B cell (primary cell): ENCODE measurements at regions not wholly inside any gene's neighbourhood (a gene's known extent, or its start where the extent isn't known, plus 50 kb on each side); places are given as distances from the start of the nearest gene placed in this dataset.

Experiments
- ATAC-seq: fragments of 200-7000 bp; cut with Tn5 transposase; one replicate; pipeline ENCODE4 v1.10.0; 2021; ENCODE audit warnings: low read depth, mild to moderate bottlenecking, moderate number of reproducible peaks, moderate library complexity
- CTCF ChIA-PET: fragments of 350-600 bp; sonication (Branson Sonifier 250); formaldehyde crosslinking; loops from one replicate; lab custom pipeline; 2021; ENCODE audit warnings: antibody characterized with exemption, inconsistent platforms; lab: Charles Lee
- POLR2A ChIA-PET: fragments of 350-600 bp; sonication (Branson Sonifier 250); formaldehyde crosslinking; loops from one replicate; lab custom pipeline; 2021; ENCODE audit warnings: antibody characterized with exemption; lab: Charles Lee
- DNase-seq: peaks from one replicate; pipeline ENCODE4 v3.0.0; 2013
- H2AFZ ChIP-seq: 2 replicates; pipeline ENCODE4 v1.6.1; 2012; ENCODE audit warnings: mild to moderate bottlenecking, low read depth, low read length; ENCODE audit not compliant: insufficient read depth, poor library complexity, severe bottlenecking
- H3K27ac ChIP-seq, 2 donors: 1 replicate in 1 of 2; 2 replicates in 1 of 2; pipeline ENCODE4 v1.5.1; 2012 to 2013; ENCODE audit warnings: low read length in 2 of 2, mild to moderate bottlenecking in 2 of 2, moderate library complexity in 1 of 2
- H3K27me3 ChIP-seq, 4 experiments: fragments of 200-600 bp in 1 of 4; sonication (generic) in 1 of 4; replicated peaks in 1 of 4; 1 replicate in 2 of 4; 2 replicates in 2 of 4; pipeline versions ENCODE4 v1.6.1 to v1.7.0; 2013 to 2016; ENCODE audit warnings: low read length in 3 of 4, mild to moderate bottlenecking in 2 of 4, mixed read lengths in 1 of 4, moderate library complexity in 1 of 4; ENCODE audit not compliant: insufficient read depth in 4 of 4, control insufficient read depth in 3 of 4; ENCODE audit errors: control extremely low read depth in 1 of 4
- H3K36me3 ChIP-seq, 2 experiments: replicated peaks in 1 of 2; 1 replicate in 1 of 2; 2 replicates in 1 of 2; pipeline versions ENCODE4 v1.6.1 to v1.7.1; 2013; ENCODE audit warnings: low read length in 1 of 2; ENCODE audit not compliant: insufficient read depth in 2 of 2, control insufficient read depth in 1 of 2; ENCODE audit errors: control extremely low read depth in 1 of 2, extremely low read depth in 1 of 2
- H3K4me1 ChIP-seq, 2 donors: fragments of 200-600 bp in 1 of 2; sonication (generic) in 1 of 2; 1 replicate in 1 of 2; 2 replicates in 1 of 2; pipeline versions ENCODE4 v1.5.1 to v1.6.1; 2013 to 2017; ENCODE audit warnings: low read length in 2 of 2; ENCODE audit not compliant: control insufficient read depth in 2 of 2, insufficient read depth in 2 of 2
- H3K4me2 ChIP-seq: replicated peaks from 2 replicates; pipeline ENCODE3; 2012; ENCODE audit warnings: mild to moderate bottlenecking, low read depth, low read length; ENCODE audit not compliant: poor library complexity, severe bottlenecking
- H3K4me3 ChIP-seq, 5 experiments: fragments of 200-600 bp in 1 of 5; sonication (generic) in 1 of 5; 1 replicate in 3 of 5; 2 replicates in 2 of 5; pipeline versions ENCODE4 v1.5.1 to v1.7.0; 2011 to 2016; ENCODE audit warnings: low read length in 4 of 5, mild to moderate bottlenecking in 4 of 5, low read depth in 2 of 5, control low read depth in 1 of 5, moderate library complexity in 1 of 5; ENCODE audit not compliant: insufficient read depth in 1 of 5; ENCODE audit errors: control extremely low read depth in 1 of 5, extremely low read depth in 1 of 5
- H3K79me2 ChIP-seq: fragments of 200-600 bp; sonication (generic); one replicate; pipeline ENCODE4 v1.6.0; 2016; ENCODE audit warnings: low read length; ENCODE audit not compliant: control insufficient read depth, insufficient read depth
- H3K9ac ChIP-seq: fragments of 200-600 bp; sonication (generic); 2 replicates; pipeline ENCODE4 v1.6.1; 2017; ENCODE audit warnings: mild to moderate bottlenecking, low read length, moderate library complexity
- H3K9me3 ChIP-seq, 3 donors: one replicate each; pipeline versions ENCODE4 v1.6.1 to v1.7.1; 2013; ENCODE audit warnings: low read length in 2 of 3; ENCODE audit not compliant: control insufficient read depth in 2 of 3, insufficient read depth in 1 of 3; ENCODE audit errors: control extremely low read depth in 1 of 3
- H4K20me1 ChIP-seq: 2 replicates; pipeline ENCODE4 v1.6.0; 2012; ENCODE audit warnings: mild to moderate bottlenecking, low read length; ENCODE audit not compliant: insufficient read depth, control insufficient read depth, poor library complexity, severe bottlenecking
- H3K27ac Mint-ChIP-seq: one replicate; pipeline ENCODE4 v1.8.0; 2021; ENCODE audit warnings: mixed read lengths
- H3K27me3 Mint-ChIP-seq: one replicate; pipeline ENCODE4 v1.8.0; 2021; ENCODE audit warnings: mixed read lengths
- H3K4me1 Mint-ChIP-seq: one replicate; pipeline ENCODE4 v1.8.0; 2021; ENCODE audit warnings: mixed read lengths
- H3K4me3 Mint-ChIP-seq: one replicate; pipeline ENCODE4 v1.8.0; 2021; ENCODE audit warnings: mixed read lengths
- H3K9me3 Mint-ChIP-seq: one replicate; pipeline ENCODE4 v1.8.0; 2022; ENCODE audit warnings: mixed read lengths; ENCODE audit not compliant: insufficient read depth
- EZH2 ChIP-seq: IDR thresholded peaks from 2 replicates; pipeline ENCODE4 v1.6.1; 2012; ENCODE audit warnings: borderline replicate concordance, low read depth, mild to moderate bottlenecking, moderate library complexity, low read length; ENCODE audit not compliant: insufficient read depth, poor library complexity, severe bottlenecking
- WGBS: methylation state at CpG from one replicate; pipeline ENCODE4 v1.1.5; 2013; ENCODE audit warnings: missing lambda C conversion rate; ENCODE audit not compliant: insufficient coverage; 5-methylcytosine and 5-hydroxymethylcytosine counted together
- intact Hi-C: fragments of 100-400 bp; cut with micrococcal nuclease; formaldehyde crosslinking; loops from one replicate; pipeline ENCODE4 v1.10.0; 2022
- TF ChIP-seq, protein P1 (sequence below): fragments of 200-600 bp; IDR thresholded peaks from one replicate; pipeline ENCODE4 v1.8.0; 2022; ENCODE audit warnings: antibody characterized with exemption, mild to moderate bottlenecking

DNA sequence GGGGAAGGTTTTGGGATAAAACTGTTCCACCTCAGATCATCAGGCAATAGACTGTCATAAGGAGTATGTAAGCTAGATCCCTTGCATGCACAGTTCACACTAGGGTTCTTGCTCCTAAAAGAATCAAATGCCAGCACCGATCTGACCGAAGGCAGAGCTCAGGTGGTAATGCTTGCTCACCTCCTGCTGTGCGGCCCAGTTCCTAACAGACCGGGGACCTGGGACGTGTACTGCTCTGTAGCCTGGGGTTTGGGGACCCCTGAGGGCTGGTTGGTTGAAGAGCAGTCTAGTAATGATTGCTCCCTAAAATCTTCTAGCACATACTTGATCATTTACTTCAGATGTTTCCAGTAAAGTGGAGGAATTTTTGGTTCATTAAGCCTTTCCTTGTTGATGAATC is 173.1 kb upstream of the SLIT2 start:
- Histone ChIP-seq H3K9ac (no peak overlapping the region), H4K20me1 (no peaks in the 10 kb centered on the region), H3K4me1 (no peaks in the 10 kb centered on the region), H3K4me2 (no peak overlapping the region), H3K9me3 (no peaks in the 10 kb centered on the region), H3K27me3 (no peaks in the 10 kb centered on the region), H2AFZ (no peak overlapping the region), H3K36me3 (no peaks in the 10 kb centered on the region), H3K4me3 (no peak overlapping the region), H3K79me2 (no peaks in the 10 kb centered on the region), H3K27ac (no peak overlapping the region)
- TF ChIP-seq, protein P1, sequence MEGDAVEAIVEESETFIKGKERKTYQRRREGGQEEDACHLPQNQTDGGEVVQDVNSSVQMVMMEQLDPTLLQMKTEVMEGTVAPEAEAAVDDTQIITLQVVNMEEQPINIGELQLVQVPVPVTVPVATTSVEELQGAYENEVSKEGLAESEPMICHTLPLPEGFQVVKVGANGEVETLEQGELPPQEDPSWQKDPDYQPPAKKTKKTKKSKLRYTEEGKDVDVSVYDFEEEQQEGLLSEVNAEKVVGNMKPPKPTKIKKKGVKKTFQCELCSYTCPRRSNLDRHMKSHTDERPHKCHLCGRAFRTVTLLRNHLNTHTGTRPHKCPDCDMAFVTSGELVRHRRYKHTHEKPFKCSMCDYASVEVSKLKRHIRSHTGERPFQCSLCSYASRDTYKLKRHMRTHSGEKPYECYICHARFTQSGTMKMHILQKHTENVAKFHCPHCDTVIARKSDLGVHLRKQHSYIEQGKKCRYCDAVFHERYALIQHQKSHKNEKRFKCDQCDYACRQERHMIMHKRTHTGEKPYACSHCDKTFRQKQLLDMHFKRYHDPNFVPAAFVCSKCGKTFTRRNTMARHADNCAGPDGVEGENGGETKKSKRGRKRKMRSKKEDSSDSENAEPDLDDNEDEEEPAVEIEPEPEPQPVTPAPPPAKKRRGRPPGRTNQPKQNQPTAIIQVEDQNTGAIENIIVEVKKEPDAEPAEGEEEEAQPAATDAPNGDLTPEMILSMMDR: no peak
- no peak for TF ChIP-seq EZH2
- intact Hi-C loops: no loop called here
- DNase-seq (no peak), ATAC-seq (no peak)
- 92% methylated on average over 5 of the region's 5 CpGs for WGBS
- CTCF ChIA-PET: no interaction called here
- Mint-ChIP-seq H3K27me3 (no peaks in the 10 kb centered on the region), H3K27ac (no peak overlapping the region), H3K4me3 (no peak overlapping the region), H3K9me3 (peaks cover 2% of the 10 kb centered on the region), H3K4me1 (no peaks in the 10 kb centered on the region)
- POLR2A ChIA-PET: no interaction called here

DNA sequence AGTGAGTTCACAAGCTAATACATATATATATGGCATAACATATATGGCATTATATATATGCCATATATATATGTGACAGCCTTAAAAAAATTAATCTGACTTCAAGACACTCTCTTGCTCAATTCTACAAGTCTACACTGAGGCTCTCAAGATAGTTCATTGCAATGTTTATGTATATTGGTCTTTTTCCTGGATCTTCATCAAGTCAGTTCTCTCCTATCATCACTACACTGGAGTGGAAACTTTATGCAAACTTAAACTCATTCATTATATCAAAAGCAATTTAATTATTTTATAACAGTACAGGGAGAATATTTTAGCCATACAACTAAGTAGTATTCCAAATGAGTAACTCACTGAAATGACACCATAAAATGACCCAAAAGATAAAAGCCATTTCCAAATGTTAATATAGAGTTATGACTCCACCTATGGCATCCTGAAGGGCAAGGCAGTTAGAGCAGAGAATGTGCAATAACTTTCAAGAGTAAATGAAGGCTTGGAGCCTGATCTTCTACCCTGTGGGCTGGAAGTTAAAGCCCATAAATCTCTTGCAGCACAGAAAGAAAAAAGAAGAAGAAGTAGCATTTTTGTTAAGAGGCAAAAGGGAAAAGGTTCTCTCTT is 176.3 kb upstream of the SLIT2 start:
- TF ChIP-seq EZH2: no peak
- Mint-ChIP-seq H3K27me3 (no peaks in the 10 kb centered on the region), H3K4me3 (no peak overlapping the region), H3K9me3 (peaks cover 5% of the 10 kb centered on the region), H3K4me1 (no peaks in the 10 kb centered on the region), H3K27ac (no peak overlapping the region)
- Histone ChIP-seq H4K20me1 (no peaks in the 10 kb centered on the region), H3K36me3 (no peaks in the 10 kb centered on the region), H3K4me3 (no peak overlapping the region), H3K9me3 (peaks cover 0 to 2% (median 0%) of the 10 kb centered on the region in 3 donors), H3K4me1 (no peaks in the 10 kb centered on the region), H3K9ac (no peak overlapping the region), H3K27me3 (no peaks in the 10 kb centered on the region), H3K27ac (no peak overlapping the region), H2AFZ (no peak overlapping the region), H3K79me2 (no peaks in the 10 kb centered on the region), H3K4me2 (no peak overlapping the region)
- no peak for DNase-seq
- ChIA-PET CTCF (no interaction called here), POLR2A (no interaction called here)
- intact Hi-C loops: no loop called here
- ATAC-seq: no peak
